GM23338 (cell line): ENCODE measurements at regions not wholly inside any gene's neighbourhood (a gene's known extent, or its start where the extent isn't known, plus 50 kb on each side); places are given as distances from the start of the nearest gene placed in this dataset.

Experiments used
- ATAC-seq: fragments of 200-7000 bp; cut with Tn5 transposase; 3 replicates; pipeline ENCODE4 v1.9.1; 2020
- DNase-seq: peaks from one replicate; pipeline ENCODE4 v3.0.0-alpha.2; 2015; ENCODE audit warnings: low spot score
- H2AFZ ChIP-seq: fragments of 200-600 bp; sonication (generic); 2 replicates; pipeline ENCODE4 v1.8.0; 2016; ENCODE audit warnings: antibody characterized with exemption, mild to moderate bottlenecking, moderate library complexity
- H3F3A ChIP-seq: fragments of 200-600 bp; sonication (generic); replicated peaks from 2 replicates; pipeline ENCODE4 v1.8.0; 2017; ENCODE audit warnings: antibody characterized with exemption, mixed run types, low read depth
- H3K27ac ChIP-seq: fragments of 200-600 bp; sonication (generic); 2 replicates; pipeline ENCODE4 v1.6.1; 2016; ENCODE audit warnings: low read depth
- H3K27me3 ChIP-seq: fragments of 200-600 bp; sonication (generic); 2 replicates; pipeline ENCODE4 v1.8.0; 2016; ENCODE audit warnings: mild to moderate bottlenecking, mixed run types, moderate library complexity; ENCODE audit not compliant: insufficient read depth
- H3K36me3 ChIP-seq: fragments of 200-600 bp; sonication (generic); 2 replicates; pipeline ENCODE4 v1.8.0; 2016; ENCODE audit warnings: mild to moderate bottlenecking; ENCODE audit not compliant: insufficient read depth
- H3K4me1 ChIP-seq: fragments of 200-600 bp; sonication (generic); 2 replicates; pipeline ENCODE4 v1.8.0; 2016; ENCODE audit warnings: mild to moderate bottlenecking, moderate library complexity; ENCODE audit not compliant: insufficient read depth
- H3K4me2 ChIP-seq: fragments of 200-600 bp; sonication (generic); 2 replicates; pipeline ENCODE4 v1.7.1; 2017; ENCODE audit warnings: mixed run types
- H3K4me3 ChIP-seq: fragments of 200-600 bp; sonication (generic); 2 replicates; pipeline ENCODE4 v1.6.1; 2016; ENCODE audit warnings: mixed run types
- H3K79me2 ChIP-seq: fragments of 200-600 bp; sonication (generic); replicated peaks from 2 replicates; pipeline ENCODE4 v1.8.0; 2017; ENCODE audit warnings: mild to moderate bottlenecking; ENCODE audit not compliant: insufficient read depth
- H3K9me2 ChIP-seq: fragments of 200-600 bp; sonication (generic); 2 replicates; pipeline ENCODE4 v1.8.0; 2017; ENCODE audit not compliant: insufficient read depth
- H4K20me1 ChIP-seq: fragments of 200-600 bp; sonication (generic); replicated peaks from 2 replicates; pipeline ENCODE4 v1.8.0; 2017; ENCODE audit warnings: mild to moderate bottlenecking; ENCODE audit not compliant: insufficient read depth
- H3K27ac Mint-ChIP-seq: 2 replicates; pipeline ENCODE4 v1.8.0; 2020; ENCODE audit warnings: inconsistent platforms, mild to moderate bottlenecking, moderate library complexity, mixed read lengths
- H3K27me3 Mint-ChIP-seq: 3 replicates; pipeline ENCODE4 v1.8.0; 2022; ENCODE audit warnings: low read depth, mild to moderate bottlenecking, moderate library complexity, mixed read lengths, inconsistent platforms; ENCODE audit not compliant: insufficient read depth, poor library complexity
- H3K36me3 Mint-ChIP-seq: 3 replicates; pipeline ENCODE4 v1.8.0; 2021; ENCODE audit warnings: low read depth, mild to moderate bottlenecking, inconsistent platforms, moderate library complexity, mixed read lengths
- H3K4me1 Mint-ChIP-seq: 3 replicates; pipeline ENCODE4 v1.8.0; 2020; ENCODE audit warnings: mild to moderate bottlenecking, inconsistent platforms, mixed read lengths
- H3K4me3 Mint-ChIP-seq: 3 replicates; pipeline ENCODE4 v1.8.0; 2021; ENCODE audit warnings: moderate library complexity, mild to moderate bottlenecking, inconsistent platforms, mixed read lengths
- H3K9me3 Mint-ChIP-seq: 3 replicates; pipeline ENCODE4 v1.8.0; 2020; ENCODE audit warnings: moderate library complexity, mild to moderate bottlenecking, inconsistent platforms, mixed read lengths
- EZH2 ChIP-seq: fragments of 200-600 bp; sonication (generic); IDR thresholded peaks from one replicate; pipeline ENCODE4 v1.8.0; 2017; ENCODE audit warnings: antibody characterized with exemption, mild to moderate bottlenecking, low read depth; ENCODE audit not compliant: unreplicated experiment
- EZH2phosphoT487 ChIP-seq: fragments of 200-600 bp; sonication (generic); IDR thresholded peaks from one replicate; pipeline ENCODE4 v1.8.1; 2018; ENCODE audit warnings: antibody characterized with exemption; ENCODE audit not compliant: unreplicated experiment
- JUNB ChIP-seq: IDR thresholded peaks from one replicate; pipeline ENCODE4 v1.6.1; 2016; ENCODE audit warnings: antibody characterized with exemption; ENCODE audit not compliant: unreplicated experiment
- NANOG ChIP-seq: IDR thresholded peaks from 2 replicates; pipeline ENCODE4 v1.6.1; 2016; ENCODE audit warnings: antibody characterized with exemption, borderline replicate concordance
- POLR2AphosphoS5 ChIP-seq: IDR thresholded peaks from 2 replicates; pipeline ENCODE4 v1.6.1; 2016; ENCODE audit warnings: antibody characterized with exemption, low read depth
- STAT1 ChIP-seq: IDR thresholded peaks from one replicate; pipeline ENCODE4 v1.6.1; 2016; ENCODE audit warnings: antibody characterized with exemption; ENCODE audit not compliant: unreplicated experiment
- ZNF114 ChIP-seq: fragments of 250-450 bp; sonication (Bioruptor Pico); IDR thresholded peaks from 2 replicates; pipeline ENCODE4 v1.5.0; 2020; ENCODE audit warnings: mild to moderate bottlenecking, moderate library complexity
- ZNF331 ChIP-seq: fragments of 250-450 bp; sonication (Bioruptor Pico); IDR thresholded peaks from 2 replicates; pipeline ENCODE4 v1.5.0; 2020; ENCODE audit warnings: low read depth, mild to moderate bottlenecking, moderate library complexity
- TF ChIP-seq, protein P1 (sequence below): fragments of 250-450 bp; sonication (Bioruptor Pico); IDR thresholded peaks from 2 replicates; pipeline ENCODE4 v1.5.0; 2020; ENCODE audit warnings: mild to moderate bottlenecking, moderate library complexity
- TF ChIP-seq, protein P2 (sequence below), 2 experiments: fragments of 200-600 bp in 1 of 2; sonication (generic) in 1 of 2; conservative IDR thresholded peaks; 2 replicates each; pipeline versions ENCODE4 v1.5.1 to v1.6.1; 2016 to 2017; ENCODE audit warnings: antibody characterized with exemption in 2 of 2, low read depth in 2 of 2, mild to moderate bottlenecking in 2 of 2, moderate library complexity in 1 of 2
- TF ChIP-seq, protein P3 (sequence below): IDR thresholded peaks from one replicate; pipeline ENCODE4 v1.6.1; 2018; ENCODE audit warnings: antibody characterized with exemption; ENCODE audit not compliant: unreplicated experiment
- TF ChIP-seq, protein P4 (sequence below): IDR thresholded peaks from 2 replicates; pipeline ENCODE4 v1.6.1; 2016; ENCODE audit warnings: antibody characterized with exemption

DNA sequence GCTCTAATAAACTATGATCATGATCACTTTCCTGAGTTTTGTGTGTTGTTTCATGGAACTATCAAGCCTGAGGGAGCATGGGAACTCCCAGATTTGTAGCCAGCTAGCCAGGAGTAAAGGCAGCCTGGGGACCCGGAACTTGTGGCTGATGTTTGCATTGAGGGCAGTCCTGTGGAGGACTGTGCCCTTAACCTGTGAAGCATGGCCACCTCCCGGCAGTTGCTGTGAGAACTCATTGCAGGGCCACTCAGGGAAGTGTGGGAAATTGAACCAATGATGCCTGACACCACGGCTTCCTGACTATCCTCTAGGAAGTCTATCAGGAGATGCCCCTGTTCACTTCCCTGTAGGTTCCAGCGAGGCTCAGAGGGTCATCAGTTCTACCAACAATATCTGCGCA, 250.6 kb downstream of the DAD1 start (continued):
- TF ChIP-seq, protein P1, sequence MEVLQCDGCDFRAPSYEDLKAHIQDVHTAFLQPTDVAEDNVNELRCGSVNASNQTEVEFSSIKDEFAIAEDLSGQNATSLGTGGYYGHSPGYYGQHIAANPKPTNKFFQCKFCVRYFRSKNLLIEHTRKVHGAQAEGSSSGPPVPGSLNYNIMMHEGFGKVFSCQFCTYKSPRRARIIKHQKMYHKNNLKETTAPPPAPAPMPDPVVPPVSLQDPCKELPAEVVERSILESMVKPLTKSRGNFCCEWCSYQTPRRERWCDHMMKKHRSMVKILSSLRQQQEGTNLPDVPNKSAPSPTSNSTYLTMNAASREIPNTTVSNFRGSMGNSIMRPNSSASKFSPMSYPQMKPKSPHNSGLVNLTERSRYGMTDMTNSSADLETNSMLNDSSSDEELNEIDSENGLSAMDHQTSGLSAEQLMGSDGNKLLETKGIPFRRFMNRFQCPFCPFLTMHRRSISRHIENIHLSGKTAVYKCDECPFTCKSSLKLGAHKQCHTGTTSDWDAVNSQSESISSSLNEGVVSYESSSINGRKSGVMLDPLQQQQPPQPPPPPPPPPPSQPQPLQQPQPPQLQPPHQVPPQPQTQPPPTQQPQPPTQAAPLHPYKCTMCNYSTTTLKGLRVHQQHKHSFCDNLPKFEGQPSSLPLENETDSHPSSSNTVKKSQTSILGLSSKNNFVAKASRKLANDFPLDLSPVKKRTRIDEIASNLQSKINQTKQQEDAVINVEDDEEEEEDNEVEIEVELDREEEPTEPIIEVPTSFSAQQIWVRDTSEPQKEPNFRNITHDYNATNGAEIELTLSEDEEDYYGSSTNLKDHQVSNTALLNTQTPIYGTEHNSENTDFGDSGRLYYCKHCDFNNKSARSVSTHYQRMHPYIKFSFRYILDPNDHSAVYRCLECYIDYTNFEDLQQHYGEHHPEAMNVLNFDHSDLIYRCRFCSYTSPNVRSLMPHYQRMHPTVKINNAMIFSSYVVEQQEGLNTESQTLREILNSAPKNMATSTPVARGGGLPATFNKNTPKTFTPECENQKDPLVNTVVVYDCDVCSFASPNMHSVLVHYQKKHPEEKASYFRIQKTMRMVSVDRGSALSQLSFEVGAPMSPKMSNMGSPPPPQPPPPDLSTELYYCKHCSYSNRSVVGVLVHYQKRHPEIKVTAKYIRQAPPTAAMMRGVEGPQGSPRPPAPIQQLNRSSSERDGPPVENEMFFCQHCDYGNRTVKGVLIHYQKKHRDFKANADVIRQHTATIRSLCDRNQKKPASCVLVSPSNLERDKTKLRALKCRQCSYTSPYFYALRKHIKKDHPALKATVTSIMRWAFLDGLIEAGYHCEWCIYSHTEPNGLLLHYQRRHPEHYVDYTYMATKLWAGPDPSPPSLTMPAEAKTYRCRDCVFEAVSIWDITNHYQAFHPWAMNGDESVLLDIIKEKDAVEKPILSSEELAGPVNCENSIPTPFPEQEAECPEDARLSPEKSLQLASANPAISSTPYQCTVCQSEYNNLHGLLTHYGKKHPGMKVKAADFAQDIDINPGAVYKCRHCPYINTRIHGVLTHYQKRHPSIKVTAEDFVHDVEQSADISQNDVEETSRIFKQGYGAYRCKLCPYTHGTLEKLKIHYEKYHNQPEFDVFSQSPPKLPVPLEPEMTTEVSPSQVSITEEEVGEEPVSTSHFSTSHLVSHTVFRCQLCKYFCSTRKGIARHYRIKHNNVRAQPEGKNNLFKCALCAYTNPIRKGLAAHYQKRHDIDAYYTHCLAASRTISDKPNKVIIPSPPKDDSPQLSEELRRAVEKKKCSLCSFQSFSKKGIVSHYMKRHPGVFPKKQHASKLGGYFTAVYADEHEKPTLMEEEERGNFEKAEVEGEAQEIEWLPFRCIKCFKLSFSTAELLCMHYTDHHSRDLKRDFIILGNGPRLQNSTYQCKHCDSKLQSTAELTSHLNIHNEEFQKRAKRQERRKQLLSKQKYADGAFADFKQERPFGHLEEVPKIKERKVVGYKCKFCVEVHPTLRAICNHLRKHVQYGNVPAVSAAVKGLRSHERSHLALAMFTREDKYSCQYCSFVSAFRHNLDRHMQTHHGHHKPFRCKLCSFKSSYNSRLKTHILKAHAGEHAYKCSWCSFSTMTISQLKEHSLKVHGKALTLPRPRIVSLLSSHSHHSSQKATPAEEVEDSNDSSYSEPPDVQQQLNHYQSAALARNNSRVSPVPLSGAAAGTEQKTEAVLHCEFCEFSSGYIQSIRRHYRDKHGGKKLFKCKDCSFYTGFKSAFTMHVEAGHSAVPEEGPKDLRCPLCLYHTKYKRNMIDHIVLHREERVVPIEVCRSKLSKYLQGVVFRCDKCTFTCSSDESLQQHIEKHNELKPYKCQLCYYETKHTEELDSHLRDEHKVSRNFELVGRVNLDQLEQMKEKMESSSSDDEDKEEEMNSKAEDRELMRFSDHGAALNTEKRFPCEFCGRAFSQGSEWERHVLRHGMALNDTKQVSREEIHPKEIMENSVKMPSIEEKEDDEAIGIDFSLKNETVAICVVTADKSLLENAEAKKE (CRISPR knock-in tag), result no peak

DNA sequence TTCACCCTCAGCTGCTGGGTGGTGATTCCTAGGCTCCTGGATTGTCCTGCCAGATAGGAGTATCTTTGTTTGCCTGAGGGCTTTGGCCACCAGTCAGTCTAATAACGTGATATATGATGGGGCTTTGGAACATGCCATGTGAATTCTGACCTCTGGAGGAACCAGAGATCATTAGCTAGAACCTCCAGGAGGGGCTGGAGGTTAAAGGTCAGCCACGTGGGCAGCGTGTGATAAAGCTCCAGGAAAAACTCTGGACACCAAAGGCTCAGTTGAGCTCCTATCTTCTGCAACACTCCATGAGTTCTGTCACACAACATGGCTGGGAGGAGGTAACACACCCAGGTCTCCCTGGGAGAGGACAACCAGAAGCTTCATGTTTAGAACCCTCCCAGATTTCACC, 251.1 kb downstream of the DAD1 start:
- Histone ChIP-seq H3K27me3 (no peaks in the 10 kb centered on the region), H3K4me3 (no peak overlapping the region), H3K27ac (no peak overlapping the region), H3F3A (no peaks in the 10 kb centered on the region), H3K36me3 (no peaks in the 10 kb centered on the region), H3K9me2 (peaks cover 4% of the 10 kb centered on the region; the same call in 1 of the 2 replicates), H3K4me2 (no peak overlapping the region), H3K4me1 (peaks cover 17% of the 10 kb centered on the region), H4K20me1 (no peaks in the 10 kb centered on the region), H3K79me2 (no peaks in the 10 kb centered on the region), H2AFZ (no peak overlapping the region)
- Mint-ChIP-seq H3K4me3 (no peak overlapping the region), H3K4me1 (peaks cover 20% of the 10 kb centered on the region), H3K27ac (no peak overlapping the region), H3K9me3 (peaks cover 3% of the 10 kb centered on the region; the same call in 1 of the 3 replicates), H3K36me3 (no peaks in the 10 kb centered on the region), H3K27me3 (peaks cover 3% of the 10 kb centered on the region)
- ATAC-seq (no peak), DNase-seq (no peak)
- TF ChIP-seq, protein P2, sequence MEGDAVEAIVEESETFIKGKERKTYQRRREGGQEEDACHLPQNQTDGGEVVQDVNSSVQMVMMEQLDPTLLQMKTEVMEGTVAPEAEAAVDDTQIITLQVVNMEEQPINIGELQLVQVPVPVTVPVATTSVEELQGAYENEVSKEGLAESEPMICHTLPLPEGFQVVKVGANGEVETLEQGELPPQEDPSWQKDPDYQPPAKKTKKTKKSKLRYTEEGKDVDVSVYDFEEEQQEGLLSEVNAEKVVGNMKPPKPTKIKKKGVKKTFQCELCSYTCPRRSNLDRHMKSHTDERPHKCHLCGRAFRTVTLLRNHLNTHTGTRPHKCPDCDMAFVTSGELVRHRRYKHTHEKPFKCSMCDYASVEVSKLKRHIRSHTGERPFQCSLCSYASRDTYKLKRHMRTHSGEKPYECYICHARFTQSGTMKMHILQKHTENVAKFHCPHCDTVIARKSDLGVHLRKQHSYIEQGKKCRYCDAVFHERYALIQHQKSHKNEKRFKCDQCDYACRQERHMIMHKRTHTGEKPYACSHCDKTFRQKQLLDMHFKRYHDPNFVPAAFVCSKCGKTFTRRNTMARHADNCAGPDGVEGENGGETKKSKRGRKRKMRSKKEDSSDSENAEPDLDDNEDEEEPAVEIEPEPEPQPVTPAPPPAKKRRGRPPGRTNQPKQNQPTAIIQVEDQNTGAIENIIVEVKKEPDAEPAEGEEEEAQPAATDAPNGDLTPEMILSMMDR (conservative IDR thresholded peaks at IDR 0.05; ENCODE audit: low read depth in 2 of 2), result no peak
- TF ChIP-seq ZNF114 (CRISPR knock-in tag) (no peak), EZH2phosphoT487 (no peak), NANOG (no peak), ZNF331 (no peak), POLR2AphosphoS5 (no peak), EZH2 (no peak), JUNB (no peak), STAT1 (no peak)
- TF ChIP-seq, protein P3, sequence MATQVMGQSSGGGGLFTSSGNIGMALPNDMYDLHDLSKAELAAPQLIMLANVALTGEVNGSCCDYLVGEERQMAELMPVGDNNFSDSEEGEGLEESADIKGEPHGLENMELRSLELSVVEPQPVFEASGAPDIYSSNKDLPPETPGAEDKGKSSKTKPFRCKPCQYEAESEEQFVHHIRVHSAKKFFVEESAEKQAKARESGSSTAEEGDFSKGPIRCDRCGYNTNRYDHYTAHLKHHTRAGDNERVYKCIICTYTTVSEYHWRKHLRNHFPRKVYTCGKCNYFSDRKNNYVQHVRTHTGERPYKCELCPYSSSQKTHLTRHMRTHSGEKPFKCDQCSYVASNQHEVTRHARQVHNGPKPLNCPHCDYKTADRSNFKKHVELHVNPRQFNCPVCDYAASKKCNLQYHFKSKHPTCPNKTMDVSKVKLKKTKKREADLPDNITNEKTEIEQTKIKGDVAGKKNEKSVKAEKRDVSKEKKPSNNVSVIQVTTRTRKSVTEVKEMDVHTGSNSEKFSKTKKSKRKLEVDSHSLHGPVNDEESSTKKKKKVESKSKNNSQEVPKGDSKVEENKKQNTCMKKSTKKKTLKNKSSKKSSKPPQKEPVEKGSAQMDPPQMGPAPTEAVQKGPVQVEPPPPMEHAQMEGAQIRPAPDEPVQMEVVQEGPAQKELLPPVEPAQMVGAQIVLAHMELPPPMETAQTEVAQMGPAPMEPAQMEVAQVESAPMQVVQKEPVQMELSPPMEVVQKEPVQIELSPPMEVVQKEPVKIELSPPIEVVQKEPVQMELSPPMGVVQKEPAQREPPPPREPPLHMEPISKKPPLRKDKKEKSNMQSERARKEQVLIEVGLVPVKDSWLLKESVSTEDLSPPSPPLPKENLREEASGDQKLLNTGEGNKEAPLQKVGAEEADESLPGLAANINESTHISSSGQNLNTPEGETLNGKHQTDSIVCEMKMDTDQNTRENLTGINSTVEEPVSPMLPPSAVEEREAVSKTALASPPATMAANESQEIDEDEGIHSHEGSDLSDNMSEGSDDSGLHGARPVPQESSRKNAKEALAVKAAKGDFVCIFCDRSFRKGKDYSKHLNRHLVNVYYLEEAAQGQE, result no peak
- TF ChIP-seq, protein P4, sequence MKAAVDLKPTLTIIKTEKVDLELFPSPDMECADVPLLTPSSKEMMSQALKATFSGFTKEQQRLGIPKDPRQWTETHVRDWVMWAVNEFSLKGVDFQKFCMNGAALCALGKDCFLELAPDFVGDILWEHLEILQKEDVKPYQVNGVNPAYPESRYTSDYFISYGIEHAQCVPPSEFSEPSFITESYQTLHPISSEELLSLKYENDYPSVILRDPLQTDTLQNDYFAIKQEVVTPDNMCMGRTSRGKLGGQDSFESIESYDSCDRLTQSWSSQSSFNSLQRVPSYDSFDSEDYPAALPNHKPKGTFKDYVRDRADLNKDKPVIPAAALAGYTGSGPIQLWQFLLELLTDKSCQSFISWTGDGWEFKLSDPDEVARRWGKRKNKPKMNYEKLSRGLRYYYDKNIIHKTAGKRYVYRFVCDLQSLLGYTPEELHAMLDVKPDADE, result no peak
